Medulla oblongata (tissue), 1 donor: ENCODE measurements at regions not wholly inside any gene's neighbourhood (a gene's known extent, or its start where the extent isn't known, plus 50 kb on each side); places are given as distances from the start of the nearest gene placed in this dataset.
A peak's percentile ranks its signal among the peaks of the same experiment; 100 is the strongest.

ENCODE experiments used
- DNase-seq: peaks from one replicate; pipeline ENCODE4 v3.0.0-alpha.2; 2015; ENCODE audit errors: extremely low spot score

DNA sequence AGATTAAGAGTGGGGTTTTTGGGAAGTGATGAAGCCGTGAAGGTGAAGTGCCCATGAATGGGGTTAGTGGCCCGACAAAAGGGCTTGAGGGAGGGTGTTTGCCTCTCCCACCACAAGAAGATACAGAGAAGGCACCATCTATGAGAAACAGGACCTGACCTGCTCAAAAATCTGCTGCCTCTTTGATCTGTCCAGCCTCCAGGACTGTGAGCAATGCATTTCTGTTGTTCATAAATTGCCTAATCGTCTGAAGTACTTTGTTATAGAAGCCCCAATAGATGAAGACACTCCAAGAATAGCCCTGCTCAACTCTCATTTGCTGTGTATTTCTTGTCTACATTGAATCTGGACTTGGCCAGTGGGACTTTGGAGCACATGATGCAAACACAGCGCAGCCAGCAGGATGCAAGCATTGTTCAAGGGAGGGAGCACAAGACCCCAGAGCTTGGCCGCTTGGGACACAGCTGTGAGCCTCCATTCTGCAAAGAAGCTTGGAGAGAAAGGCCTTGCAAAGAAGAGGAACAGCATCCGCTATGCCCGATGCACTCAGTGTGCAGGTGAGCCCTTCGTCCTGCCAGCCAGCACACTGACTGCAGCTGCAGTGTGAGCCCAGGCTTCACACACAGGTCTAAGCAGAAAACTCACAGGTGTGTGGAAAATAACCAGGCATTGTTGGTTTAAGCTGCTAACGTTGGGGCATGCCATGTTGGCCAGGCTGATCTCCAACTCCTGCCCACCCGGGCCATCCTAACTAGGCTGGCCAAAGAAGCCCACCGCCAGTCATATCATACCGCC, 73.2 kb upstream of the KLF6 start:
- DNase-seq: no peak

DNA sequence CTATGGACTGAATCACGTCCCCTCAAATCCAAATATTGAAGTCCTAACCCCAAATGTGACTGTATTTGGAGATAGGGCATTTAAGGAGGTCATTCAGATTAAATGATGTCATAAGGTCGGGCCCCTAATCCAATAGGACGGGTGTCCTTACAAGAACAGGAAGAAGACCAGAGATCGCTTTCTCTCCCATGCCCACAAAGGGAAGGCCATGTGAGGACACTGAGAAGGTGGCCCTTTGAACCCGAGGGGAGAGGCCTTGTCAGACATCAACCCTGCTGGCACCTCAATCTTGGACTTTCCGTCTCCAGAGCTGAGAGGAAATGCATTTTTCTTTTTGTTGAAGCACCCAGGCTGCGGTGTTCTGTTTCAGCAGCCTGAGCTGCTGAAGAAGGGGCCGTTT, 72.3 kb upstream of the KLF6 start:
- no peak for DNase-seq

DNA sequence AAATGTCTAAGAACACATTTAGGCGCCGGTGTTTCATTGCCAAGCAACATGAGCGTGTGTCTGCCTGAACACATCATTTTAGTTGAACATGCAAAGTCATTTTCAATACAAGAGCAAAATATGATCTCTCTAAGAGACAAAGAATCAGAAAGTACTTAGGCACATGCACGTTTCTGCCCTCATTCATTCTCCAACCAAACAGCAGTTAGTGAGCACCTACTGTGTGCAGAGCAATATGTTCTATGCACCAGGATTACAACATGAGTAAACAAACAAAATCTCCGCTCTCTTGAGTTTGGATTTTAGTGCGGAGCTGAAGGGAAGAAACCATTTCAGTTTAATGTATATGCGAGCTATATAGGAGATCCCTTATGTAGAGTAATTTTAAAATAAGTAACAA, 71.6 kb upstream of the KLF6 start:
- no peak for DNase-seq

DNA sequence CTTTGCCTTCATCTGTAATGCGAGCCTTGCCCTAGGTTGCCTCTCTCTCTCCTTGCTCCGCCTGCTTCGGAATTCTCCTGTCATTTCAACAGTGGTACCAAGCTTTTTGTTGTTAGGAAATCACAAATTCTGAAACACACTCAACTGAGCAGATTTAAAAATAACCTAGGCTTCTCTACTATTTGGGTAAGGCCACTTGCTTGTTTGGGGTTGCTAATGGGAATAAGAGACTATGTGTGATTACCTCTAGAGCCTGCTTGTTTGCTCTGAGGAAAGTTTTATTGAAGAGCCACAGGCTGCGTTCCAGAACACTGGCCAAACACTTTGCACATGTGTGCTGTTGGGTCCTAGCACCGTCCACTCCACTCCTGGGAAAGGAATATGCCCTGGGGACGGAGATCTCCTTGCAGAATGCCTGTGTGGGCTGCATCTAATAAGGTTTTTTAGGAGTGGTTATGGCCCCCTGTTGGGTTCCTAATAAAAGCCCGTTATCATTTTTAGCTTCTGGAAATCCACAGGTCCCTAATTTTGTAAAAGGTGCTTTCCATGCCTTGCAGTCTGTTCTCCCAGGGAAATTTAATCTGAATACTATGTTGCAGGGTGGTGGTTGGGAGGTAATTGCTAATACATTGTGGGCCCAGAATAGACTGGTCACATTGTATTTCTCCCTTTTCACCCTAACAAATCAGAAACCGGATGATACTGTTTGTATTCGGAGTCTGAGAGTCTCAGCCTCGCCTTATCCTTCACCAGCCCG, 68.7 kb upstream of the KLF6 start:
- no peak for DNase-seq

- no peak for DNase-seq
Observed at GRCh38 chr10:3853016-3853415, 68.0 kb upstream of the KLF6 start.

GRCh38 chr10:3852147-3852904, 67.3 kb upstream of the KLF6 start:
- peak; percentile 77 for DNase-seq

DNA sequence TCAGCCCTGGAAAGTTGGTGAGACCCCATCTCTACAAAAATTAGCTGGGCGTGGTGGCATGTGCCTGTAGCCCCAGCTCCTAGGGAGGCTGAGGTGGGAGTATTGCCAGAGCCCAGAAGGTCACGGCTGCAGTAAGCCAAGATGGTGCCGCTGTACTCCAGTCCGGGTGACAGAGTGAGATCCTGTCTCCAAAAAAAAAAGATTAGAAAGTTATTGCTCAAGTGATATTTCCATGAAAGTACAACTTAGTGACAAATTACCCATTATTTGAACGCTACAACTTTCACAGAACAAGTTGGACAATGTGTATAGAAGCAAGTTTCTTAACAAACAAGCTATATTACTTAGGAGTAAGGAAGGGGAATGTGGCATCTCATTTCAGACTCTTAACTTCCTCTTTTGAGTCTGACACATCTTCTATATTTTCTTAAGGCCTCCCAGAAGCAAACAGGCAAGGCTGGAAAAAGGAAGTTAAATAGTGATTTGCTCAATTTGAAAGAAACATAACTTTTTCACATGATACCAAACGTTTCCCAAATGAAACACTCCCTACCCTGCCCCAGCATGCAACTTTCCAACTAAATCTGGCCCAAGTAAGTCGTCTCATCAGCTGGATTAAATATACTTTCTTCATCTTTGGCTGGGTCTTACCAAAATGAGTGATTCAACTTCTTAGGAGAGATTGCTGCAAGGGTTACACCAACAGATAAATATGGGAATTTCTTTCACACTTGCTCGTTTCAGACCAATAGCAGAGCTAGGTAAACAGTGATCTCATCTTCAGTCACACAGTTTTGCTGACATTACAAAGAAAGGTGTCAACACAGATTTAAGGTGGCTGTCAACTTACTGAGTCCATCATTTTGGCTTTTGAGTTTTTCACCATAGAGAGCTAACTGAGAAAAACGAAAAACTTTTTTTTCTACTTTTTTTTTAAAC, 66.3 kb upstream of the KLF6 start:
- peak; percentile 78 for DNase-seq

GRCh38 chr10:3848775-3849635, 64.0 kb upstream of the KLF6 start:
- peak; percentile 18 for DNase-seq

DNA sequence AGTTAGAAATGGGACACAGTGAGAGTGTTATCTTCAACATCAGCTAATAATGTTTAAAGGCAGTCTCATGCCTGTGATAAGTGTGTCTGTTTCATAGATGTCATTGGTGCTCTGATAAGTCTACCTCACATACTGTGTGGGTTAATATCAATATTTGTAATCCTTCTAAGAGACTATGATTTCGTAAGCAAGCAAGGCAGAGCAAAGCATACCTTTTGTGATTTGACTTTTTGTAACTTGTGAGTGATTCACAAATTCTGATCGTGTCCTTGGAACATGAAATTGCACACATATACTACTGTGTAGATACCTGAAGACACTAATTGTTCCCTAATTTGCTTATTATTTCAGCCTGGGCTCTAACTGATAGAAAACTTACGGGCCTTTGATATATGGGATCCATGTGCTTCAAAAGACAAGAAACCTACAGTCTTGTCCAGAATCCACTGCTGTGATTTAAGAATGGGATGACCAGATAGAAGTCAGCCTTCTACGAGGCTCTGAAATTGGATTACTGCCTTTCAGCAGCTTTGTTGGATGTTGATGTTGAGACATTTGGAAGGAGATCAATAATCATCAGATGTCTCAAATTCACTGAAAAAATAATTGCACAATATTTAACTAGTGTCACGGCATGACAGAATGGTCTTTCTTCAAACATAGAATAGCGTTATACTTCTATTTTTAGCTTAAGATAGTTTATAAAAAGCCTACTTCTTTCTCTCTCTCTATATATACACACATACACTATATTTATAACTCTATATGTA, 63.2 kb upstream of the KLF6 start:
- no peak for DNase-seq

DNA sequence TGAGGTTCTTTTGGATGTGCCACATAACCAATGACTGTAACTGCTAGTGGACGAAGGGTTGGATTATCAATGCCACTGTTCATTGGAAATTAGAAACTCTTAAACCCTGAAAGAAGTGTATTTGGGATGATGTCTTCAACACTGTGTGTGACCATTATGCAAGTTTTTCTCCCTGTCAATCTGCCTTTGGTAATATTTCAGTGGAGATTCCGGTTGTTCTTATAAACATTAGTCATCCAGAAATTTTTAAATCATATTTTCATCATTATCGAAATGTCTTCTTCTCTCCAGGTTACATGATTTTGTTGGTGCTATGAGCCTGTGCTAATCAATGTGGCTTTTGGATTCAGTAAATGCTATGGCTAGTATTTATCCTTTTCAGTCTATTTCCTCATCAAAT, 61.7 kb upstream of the KLF6 start:
- DNase-seq: no peak

DNA sequence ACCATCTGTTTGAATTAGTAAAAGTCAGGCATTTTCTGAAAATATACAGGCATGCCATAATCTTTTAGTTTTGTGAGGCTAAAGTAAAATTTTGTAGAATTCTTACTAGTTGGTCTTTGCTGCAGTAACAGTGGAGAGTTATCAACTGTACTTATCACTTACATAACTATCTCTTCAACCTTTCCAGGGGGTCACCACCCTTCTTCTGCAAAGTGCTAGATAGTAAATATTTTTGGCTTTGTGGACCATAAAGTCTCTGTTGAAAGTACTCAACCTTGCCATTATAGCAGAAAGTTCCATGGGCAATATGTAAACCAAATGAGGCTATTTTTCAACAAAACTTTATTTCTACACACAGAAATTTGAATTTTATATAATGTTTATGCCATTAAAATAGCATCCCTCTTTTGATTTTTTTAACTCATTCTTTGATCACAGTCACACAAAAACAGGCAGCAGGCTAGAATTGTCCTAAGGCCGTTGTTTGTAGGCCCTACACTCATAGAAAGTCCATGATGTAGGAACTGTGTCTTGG, 59.5 kb upstream of the KLF6 start:
- DNase-seq: no peak

- DNase-seq: no peak
Observed at GRCh38 chr10:3838460-3839437, 53.7 kb upstream of the KLF6 start.

DNA sequence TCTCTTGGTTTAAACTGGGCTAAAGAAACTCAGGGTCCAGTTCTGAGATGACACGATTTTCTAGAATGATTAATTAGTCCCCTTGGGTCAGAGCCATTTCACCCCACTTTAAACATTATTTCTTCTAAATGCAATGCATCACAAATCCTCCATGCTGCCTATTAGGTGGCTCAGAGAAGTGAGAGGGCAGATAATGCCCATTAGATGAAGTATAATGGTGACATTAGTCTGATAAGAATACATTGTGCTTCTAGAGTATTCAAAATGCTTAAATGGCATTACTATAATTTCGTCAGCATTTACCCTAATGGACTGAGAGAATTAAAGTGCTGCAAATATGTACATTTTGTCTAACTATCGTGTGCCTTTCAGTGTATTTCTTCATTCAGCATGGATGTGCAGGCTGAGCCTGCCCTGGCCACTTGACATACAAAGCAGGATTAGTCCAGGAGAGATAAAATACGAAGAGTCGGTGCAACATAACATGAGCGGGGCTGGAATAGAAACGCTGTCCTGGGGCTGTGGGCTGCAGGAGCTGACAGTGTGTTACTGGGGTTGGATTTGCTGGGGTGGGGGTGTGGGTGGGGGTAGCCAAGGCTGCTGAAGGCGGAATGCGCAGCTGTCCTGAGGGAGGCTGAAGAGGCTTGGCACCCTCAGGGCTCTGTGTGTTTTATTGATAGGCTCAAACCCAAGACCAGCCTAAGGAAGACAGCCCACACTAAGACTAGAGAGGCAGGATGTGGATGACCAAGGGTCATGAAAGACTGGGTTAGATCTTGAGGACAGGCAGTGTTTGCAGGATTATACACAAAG, 52.8 kb upstream of the KLF6 start:
- no peak for DNase-seq

DNA sequence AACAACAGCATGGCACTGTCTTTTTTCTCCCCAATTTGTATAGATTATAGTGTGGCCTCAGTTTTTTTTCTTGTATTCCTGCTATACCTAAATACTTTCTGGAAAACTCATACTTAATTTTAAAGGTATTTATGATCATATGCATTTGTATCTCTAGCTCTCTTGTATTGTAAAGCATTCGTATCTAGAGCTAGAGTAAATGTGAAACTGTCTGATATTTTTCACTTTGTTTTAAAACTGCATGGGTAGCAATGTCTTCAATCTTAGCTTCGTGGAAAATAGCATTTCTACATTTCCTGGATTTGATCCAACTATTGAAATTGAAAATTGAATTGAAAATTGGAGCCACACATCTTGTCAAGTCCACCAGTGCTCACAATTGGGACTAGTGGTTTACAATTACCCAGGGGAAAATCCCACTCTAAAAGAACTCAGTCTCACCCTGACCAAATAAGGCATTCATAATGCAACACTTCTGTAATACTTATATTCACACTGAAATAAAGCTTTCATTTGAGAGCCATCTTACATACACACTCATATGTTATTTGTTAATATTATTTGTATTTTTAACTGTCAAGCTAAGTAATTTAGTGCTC, 51.3 kb upstream of the KLF6 start:
- no peak for DNase-seq

- peak; percentile 62 for DNase-seq
Observed at GRCh38 chr10:3835770-3836169, 50.8 kb upstream of the KLF6 start.

GRCh38 chr10:3834947-3835346, 49.9 kb upstream of the KLF6 start:
- DNase-seq: no peak
